ENCODE measurements at regions not wholly inside any gene's neighbourhood (a gene's known extent, or its start where the extent isn't known, plus 50 kb on each side); places are given as distances from the start of the nearest gene placed in this dataset.

DNA sequence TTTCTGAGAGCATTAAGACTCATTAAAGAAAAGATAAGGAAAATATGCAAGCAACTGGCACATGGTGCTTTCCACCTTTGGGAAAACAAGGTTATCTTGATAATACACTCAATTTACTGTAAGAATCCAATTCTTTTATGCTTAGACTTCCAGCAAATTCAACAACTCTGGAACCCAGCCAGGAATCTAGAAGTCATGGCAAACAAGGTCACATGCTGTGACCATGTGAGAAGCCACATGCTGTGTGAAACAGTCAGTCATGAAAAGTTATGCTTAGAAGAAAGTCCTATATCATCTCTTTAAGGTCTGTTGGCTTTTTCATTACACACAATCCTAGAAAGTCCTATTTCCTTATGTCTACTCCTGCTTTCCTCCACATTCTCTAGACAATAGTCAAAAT, 581.8 kb upstream of the C9orf72 start:
- Histone ChIP-seq H3K27ac (no peak overlapping the region), H3K36me3 (no peaks in the 10 kb centered on the region), H3K4me1 (ENCODE audit: insufficient read depth) (no peaks in the 10 kb centered on the region), H3K4me3 (no peak overlapping the region), H3K9me3 (no peaks in the 10 kb centered on the region), H3K27me3 (no peaks in the 10 kb centered on the region)
- intact Hi-C loops (cut with DNase I), result no loop called here
- TF ChIP-seq, protein P1, sequence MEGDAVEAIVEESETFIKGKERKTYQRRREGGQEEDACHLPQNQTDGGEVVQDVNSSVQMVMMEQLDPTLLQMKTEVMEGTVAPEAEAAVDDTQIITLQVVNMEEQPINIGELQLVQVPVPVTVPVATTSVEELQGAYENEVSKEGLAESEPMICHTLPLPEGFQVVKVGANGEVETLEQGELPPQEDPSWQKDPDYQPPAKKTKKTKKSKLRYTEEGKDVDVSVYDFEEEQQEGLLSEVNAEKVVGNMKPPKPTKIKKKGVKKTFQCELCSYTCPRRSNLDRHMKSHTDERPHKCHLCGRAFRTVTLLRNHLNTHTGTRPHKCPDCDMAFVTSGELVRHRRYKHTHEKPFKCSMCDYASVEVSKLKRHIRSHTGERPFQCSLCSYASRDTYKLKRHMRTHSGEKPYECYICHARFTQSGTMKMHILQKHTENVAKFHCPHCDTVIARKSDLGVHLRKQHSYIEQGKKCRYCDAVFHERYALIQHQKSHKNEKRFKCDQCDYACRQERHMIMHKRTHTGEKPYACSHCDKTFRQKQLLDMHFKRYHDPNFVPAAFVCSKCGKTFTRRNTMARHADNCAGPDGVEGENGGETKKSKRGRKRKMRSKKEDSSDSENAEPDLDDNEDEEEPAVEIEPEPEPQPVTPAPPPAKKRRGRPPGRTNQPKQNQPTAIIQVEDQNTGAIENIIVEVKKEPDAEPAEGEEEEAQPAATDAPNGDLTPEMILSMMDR (IDR thresholded peaks at IDR 0.05), result no peak
- no peak for TF ChIP-seq EP300 (IDR thresholded peaks at IDR 0.05)
- no peak for TF ChIP-seq POLR2A (IDR thresholded peaks at IDR 0.05)
- DNase-seq, result no peak

DNA sequence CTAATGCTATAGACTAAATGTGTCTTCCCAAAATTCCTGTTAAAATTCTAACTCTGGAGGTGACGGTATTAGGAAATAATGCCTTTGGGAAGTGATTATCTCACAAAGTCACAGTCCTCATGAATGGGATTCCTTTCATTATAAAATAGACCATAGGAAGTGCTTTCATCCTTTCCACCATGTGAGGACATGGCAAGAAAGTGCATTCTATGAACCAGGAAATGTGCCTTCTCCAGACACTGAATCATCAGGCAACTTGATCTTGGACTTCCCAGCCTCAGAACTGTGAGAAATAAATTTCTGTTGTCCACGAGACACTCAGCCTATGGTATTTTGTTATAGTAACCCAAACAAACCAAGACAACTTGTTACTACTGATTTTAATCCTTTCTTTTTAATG, 582.4 kb upstream of the C9orf72 start:
- intact Hi-C loops (cut with DNase I), result no loop called here
- no peak overlapping the region for H3K4me3 ChIP-seq
- H3K27ac ChIP-seq, result no peak overlapping the region
- TF ChIP-seq EP300 (IDR thresholded peaks at IDR 0.05) (no peak), POLR2A (IDR thresholded peaks at IDR 0.05) (no peak)
- TF ChIP-seq, protein P1 (IDR thresholded peaks at IDR 0.05), result no peak
- H3K27me3 ChIP-seq, result no peaks in the 10 kb centered on the region
- 51 to 71% (median 64%) methylated on average over 2 of the region's 2 CpGs for WGBS, 3 donors
- H3K4me1 ChIP-seq (ENCODE audit: insufficient read depth), result no peaks in the 10 kb centered on the region
- H3K36me3 ChIP-seq, result no peaks in the 10 kb centered on the region
- no peaks in the 10 kb centered on the region for H3K9me3 ChIP-seq
- DNase-seq, result no peak

DNA sequence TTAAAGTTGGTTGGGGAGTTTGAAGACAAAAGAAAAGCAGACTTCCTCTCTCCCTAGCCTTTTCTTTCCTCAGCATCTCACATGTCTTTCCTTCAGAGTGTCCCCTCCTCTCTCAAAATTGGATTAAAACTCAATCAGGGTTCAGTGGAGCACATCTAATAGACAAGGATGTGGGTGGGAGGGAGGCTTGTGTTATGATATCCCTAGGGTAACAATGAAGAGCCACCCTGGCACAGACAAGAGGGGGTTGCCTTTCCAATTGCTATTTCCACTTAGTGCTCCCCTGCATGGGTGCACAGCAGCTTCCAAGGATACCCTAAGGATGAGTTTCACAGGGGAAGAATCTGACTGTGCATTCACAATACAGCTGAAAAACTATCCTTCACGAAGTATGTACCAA, 585.2 kb upstream of the C9orf72 start:
- no peak for DNase-seq
- H3K27ac ChIP-seq, result no peak overlapping the region
- no peaks in the 10 kb centered on the region for H3K36me3 ChIP-seq
- no peaks in the 10 kb centered on the region for H3K4me1 ChIP-seq (ENCODE audit: insufficient read depth)
- WGBS, 3 donors, result 23 to 51% (median 27%) methylated on average over 1 of the region's 1 CpG
- no peak overlapping the region for H3K4me3 ChIP-seq
- H3K9me3 ChIP-seq, result no peaks in the 10 kb centered on the region
- H3K27me3 ChIP-seq, result no peaks in the 10 kb centered on the region
- TF ChIP-seq, protein P1 (IDR thresholded peaks at IDR 0.05), result no peak
- TF ChIP-seq EP300 (IDR thresholded peaks at IDR 0.05) (no peak), POLR2A (IDR thresholded peaks at IDR 0.05) (no peak)
- intact Hi-C loops (cut with DNase I), result no loop called here

DNA sequence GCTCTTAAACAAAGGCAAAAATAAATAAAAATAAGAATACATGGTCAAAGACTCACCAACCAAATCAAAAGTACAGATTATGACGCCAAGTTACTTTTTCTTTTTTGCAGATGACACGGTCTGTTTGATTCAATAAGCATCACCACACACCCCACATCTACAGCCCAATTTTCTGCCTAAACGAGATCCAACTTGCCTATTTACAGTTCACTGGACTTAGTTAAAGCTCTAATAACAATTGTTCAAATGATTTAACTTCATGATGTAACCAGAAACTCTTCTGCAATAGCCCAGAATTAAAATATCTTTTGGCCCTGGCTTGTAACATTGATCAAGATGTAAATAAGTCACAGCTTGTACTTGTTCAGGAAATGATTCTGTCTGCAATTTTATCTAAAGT, 590.3 kb upstream of the C9orf72 start:
- no peak overlapping the region for H3K27ac ChIP-seq
- WGBS, 3 donors, result 77 to 85% (median 82%) methylated on average over 3 of the region's 3 CpGs
- DNase-seq, result no peak
- no peaks in the 10 kb centered on the region for H3K4me1 ChIP-seq (ENCODE audit: insufficient read depth)
- no peak overlapping the region for H3K4me3 ChIP-seq
- no peaks in the 10 kb centered on the region for H3K9me3 ChIP-seq
- no peak for TF ChIP-seq EP300 (IDR thresholded peaks at IDR 0.05)
- no peak for TF ChIP-seq POLR2A (IDR thresholded peaks at IDR 0.05)
- TF ChIP-seq, protein P1 (IDR thresholded peaks at IDR 0.05), result no peak
- no peaks in the 10 kb centered on the region for H3K36me3 ChIP-seq
- H3K27me3 ChIP-seq, result no peaks in the 10 kb centered on the region
- intact Hi-C loops (cut with DNase I), result no loop called here

DNA sequence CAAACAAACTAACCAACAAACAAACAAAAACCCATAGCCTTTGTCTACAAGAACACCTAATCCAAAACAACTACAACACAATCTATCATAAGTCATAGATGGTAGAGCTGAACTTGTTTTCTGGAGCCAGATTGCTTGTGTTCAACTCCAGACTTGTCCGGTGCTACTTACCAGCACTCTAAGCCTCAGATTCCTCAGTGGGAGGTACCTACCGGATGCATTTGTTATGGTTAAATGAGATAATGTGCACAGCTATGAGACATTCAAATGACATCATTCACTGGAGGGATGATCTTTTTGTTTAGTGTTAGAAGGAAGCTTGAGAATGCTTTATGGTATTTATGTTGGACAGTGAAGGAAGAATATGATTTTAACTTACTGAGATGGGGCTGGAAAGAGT, 592.9 kb upstream of the C9orf72 start:
- no peak for TF ChIP-seq POLR2A (IDR thresholded peaks at IDR 0.05)
- TF ChIP-seq, protein P1 (IDR thresholded peaks at IDR 0.05), result no peak
- TF ChIP-seq EP300 (IDR thresholded peaks at IDR 0.05), result no peak
- no peak overlapping the region for H3K27ac ChIP-seq
- no peaks in the 10 kb centered on the region for H3K4me1 ChIP-seq (ENCODE audit: insufficient read depth)
- intact Hi-C loops (cut with DNase I), result no loop called here
- DNase-seq, result no peak
- 77 to 86% (median 82%) methylated on average over 2 of the region's 2 CpGs for WGBS, 3 donors
- no peak overlapping the region for H3K4me3 ChIP-seq
- H3K27me3 ChIP-seq, result no peaks in the 10 kb centered on the region
- no peaks in the 10 kb centered on the region for H3K9me3 ChIP-seq
- H3K36me3 ChIP-seq, result no peaks in the 10 kb centered on the region

Measured in ovary (tissue), 7 donors.